Tibial nerve (tissue), 4 donors: ENCODE measurements at regions not wholly inside any gene's neighbourhood (a gene's known extent, or its start where the extent isn't known, plus 50 kb on each side); places are given as distances from the start of the nearest gene placed in this dataset.
A peak's percentile ranks its signal among the peaks of the same experiment; 100 is the strongest.

Experiments used
- DNase-seq, 2 donors: peaks; one replicate each; pipeline ENCODE4 v3.0.0-alpha.2; 2019; ENCODE audit warnings: low spot score in 2 of 2
- H3K27ac ChIP-seq, 4 donors: fragments of 200-600 bp; sonication (generic) in 3 of 4; one replicate each; pipeline ENCODE4 v1.5.1; 2017 to 2019; ENCODE audit warnings: mild to moderate bottlenecking in 1 of 4
- H3K27me3 ChIP-seq, 2 donors: fragments of 200-600 bp; sonication (generic) in 1 of 2; one replicate each; pipeline versions ENCODE4 v1.5.1 to v1.6.0; 2017 to 2019
- H3K36me3 ChIP-seq, 3 donors: fragments of 200-600 bp; sonication (generic); one replicate each; pipeline ENCODE4 v1.5.1; 2018 to 2019
- H3K4me1 ChIP-seq, 4 donors: fragments of 200-600 bp; sonication (generic) in 3 of 4; one replicate each; pipeline ENCODE4 v1.5.1; 2017 to 2019
- H3K4me3 ChIP-seq, 4 donors: fragments of 200-600 bp; sonication (generic) in 3 of 4; one replicate each; pipeline ENCODE4 v1.5.1; 2017 to 2019; ENCODE audit warnings: mild to moderate bottlenecking in 1 of 4, moderate library complexity in 1 of 4
- H3K9me3 ChIP-seq, 4 donors: fragments of 200-600 bp; sonication (generic) in 3 of 4; one replicate each; pipeline ENCODE4 v1.5.1; 2017 to 2019
- EP300 ChIP-seq, 2 donors: sonication (generic); formaldehyde crosslinking; IDR thresholded peaks; one replicate each; pipeline ENCODE4 v1.6.1; 2017; ENCODE audit warnings: antibody characterized with exemption in 2 of 2, mild to moderate bottlenecking in 1 of 2
- POLR2A ChIP-seq, 2 donors: fragments of 450-650 bp; IDR thresholded peaks; one replicate each; pipeline ENCODE4 v1.6.1; 2017; ENCODE audit warnings: antibody characterized with exemption in 2 of 2, mild to moderate bottlenecking in 2 of 2, moderate library complexity in 2 of 2
- WGBS, 2 donors: methylation state at CpG; one replicate each; pipeline ENCODE4 v1.1.5; 2018; 5-methylcytosine and 5-hydroxymethylcytosine counted together
- TF ChIP-seq, protein P1 (sequence below), 5 experiments: fragments of 200-600 bp in 3 of 5; fragments of 450-650 bp in 2 of 5; sonication (generic) in 3 of 5; IDR thresholded peaks; one replicate each; pipeline ENCODE4 v1.5.1; 2016 to 2019; ENCODE audit warnings: antibody characterized with exemption in 5 of 5, mild to moderate bottlenecking in 3 of 5, moderate library complexity in 2 of 5

DNA sequence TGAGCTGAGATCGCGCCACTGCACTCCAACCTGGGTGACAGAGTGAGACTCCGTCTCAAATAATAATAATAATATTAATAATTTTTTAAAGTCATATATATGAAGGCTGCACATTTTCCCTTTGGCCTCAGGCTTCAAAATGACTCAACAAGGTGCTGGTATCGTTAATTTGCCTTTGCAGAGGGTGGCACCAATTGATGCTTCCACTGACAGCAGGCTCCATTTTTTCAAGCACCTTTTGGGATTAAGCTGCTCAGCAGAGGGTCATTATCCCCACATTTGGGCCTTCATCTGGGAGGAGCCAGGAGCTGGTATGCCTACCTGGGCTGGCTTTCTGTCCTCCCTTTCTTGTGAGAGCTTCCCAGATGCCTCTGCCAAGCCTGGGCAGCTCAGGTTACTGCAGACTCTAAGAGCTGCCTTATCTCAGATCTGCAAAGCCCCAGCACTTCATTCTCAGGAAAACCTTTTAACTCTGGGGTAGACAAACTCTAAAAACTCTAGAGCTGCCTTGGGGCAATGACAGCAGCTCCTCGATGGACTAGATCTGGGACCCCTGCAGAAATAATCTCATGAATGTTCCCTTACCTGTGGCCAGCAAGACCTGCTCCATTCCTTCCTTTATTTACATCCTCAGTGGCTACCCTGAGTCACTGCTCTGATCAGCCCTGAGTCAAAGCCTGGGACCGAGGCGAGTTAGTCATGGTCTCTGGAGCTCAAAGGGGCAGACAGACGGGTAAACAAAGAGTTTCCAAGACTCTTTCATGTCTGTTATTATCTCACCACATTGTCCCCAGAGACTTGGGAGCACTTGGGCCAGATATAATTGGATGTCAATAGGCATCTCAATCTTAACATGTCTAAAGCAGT is 80.0 kb upstream of the EYA2 start:
- Histone ChIP-seq H3K27me3 (peaks cover 0 to 20% of the 10 kb centered on the region in 2 donors), H3K4me1 (peaks cover 0 to 15% (median 2%) of the 10 kb centered on the region in 4 donors), H3K4me3 (no peak overlapping the region), H3K36me3 (no peaks in the 10 kb centered on the region), H3K27ac (no peak overlapping the region), H3K9me3 (peaks cover 0 to 4% (median 0%) of the 10 kb centered on the region in 4 donors)
- TF ChIP-seq POLR2A (IDR thresholded peaks at IDR 0.05) (no peak), EP300 (IDR thresholded peaks at IDR 0.05) (no peak)
- TF ChIP-seq, protein P1, sequence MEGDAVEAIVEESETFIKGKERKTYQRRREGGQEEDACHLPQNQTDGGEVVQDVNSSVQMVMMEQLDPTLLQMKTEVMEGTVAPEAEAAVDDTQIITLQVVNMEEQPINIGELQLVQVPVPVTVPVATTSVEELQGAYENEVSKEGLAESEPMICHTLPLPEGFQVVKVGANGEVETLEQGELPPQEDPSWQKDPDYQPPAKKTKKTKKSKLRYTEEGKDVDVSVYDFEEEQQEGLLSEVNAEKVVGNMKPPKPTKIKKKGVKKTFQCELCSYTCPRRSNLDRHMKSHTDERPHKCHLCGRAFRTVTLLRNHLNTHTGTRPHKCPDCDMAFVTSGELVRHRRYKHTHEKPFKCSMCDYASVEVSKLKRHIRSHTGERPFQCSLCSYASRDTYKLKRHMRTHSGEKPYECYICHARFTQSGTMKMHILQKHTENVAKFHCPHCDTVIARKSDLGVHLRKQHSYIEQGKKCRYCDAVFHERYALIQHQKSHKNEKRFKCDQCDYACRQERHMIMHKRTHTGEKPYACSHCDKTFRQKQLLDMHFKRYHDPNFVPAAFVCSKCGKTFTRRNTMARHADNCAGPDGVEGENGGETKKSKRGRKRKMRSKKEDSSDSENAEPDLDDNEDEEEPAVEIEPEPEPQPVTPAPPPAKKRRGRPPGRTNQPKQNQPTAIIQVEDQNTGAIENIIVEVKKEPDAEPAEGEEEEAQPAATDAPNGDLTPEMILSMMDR (IDR thresholded peaks at IDR 0.05): no peak
- 54 to 62% methylated on average over 8 of the region's 8 CpGs for WGBS, 2 donors
- no peak for DNase-seq

DNA sequence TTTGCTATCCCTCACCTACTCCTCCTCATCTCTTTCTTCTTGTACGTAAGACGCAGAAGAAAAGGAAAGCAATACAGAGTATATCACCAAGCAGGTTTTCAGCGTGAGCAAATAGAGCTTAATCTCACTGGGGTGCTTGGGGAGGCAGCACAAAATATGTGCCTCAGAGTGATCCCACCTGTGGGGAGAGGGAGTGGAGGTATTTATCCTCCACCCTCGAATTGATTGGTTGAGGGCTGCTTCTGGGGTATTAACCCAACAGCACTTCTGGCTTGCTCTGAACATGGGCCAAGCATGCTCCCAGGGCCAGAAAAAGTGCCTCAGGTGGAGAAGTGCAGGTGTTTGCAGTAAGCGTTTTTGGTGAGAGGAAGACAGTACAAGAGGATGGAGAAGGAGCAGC is 78.5 kb upstream of the EYA2 start:
- Histone ChIP-seq H3K27ac (no peak overlapping the region), H3K27me3 (peaks cover 0 to 15% of the 10 kb centered on the region in 2 donors), H3K4me1 (peaks cover 0 to 12% (median 2%) of the 10 kb centered on the region in 4 donors), H3K4me3 (no peak overlapping the region), H3K9me3 (peaks cover 0 to 4% (median 0%) of the 10 kb centered on the region in 4 donors), H3K36me3 (no peaks in the 10 kb centered on the region)
- no peak for TF ChIP-seq POLR2A (IDR thresholded peaks at IDR 0.05)
- no peak for TF ChIP-seq EP300 (IDR thresholded peaks at IDR 0.05)
- TF ChIP-seq, protein P1 (IDR thresholded peaks at IDR 0.05): no peak
- DNase-seq: no peak
- 86 to 89% methylated on average over 5 of the region's 5 CpGs for WGBS, 2 donors

DNA sequence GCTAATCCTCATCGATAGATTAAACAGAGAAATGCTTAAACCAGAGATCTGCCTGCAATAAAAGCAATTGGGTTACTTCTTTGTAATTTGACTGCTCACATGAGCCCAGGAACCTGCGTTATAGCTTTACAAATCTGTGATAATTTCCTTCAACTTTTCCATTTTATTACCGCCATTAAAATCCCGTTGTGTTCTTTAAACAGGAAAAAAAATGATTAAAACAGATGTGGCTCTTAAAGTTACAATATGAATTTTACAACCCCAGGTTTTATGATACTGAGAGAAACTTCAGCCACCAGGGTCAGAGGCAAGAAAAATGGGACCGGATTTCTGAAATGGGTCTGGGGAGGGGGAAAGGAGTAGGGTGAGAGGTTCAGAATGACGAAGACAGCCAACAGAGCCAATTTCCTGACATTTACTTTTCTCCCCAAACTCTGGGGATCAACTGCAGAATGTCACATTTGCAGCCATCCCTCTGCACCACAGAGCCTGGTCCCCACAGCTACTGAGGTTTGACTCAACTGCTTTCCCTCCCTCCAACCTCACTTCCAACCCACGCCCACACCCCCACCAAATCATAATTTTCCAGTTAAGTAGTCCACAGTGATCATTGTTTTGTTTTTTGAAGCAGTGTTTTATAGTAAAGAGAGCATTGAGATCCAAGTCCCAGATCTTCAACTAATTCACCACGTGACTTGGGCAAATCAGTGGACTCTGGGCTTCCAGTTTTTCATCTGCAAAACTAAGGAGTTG is 77.6 kb upstream of the EYA2 start:
- WGBS, 2 donors: 23 to 28% methylated on average over 8 of the region's 8 CpGs
- DNase-seq: no peak
- TF ChIP-seq POLR2A (IDR thresholded peaks at IDR 0.05) (no peak), EP300 (IDR thresholded peaks at IDR 0.05) (no peak)
- TF ChIP-seq, protein P1 (IDR thresholded peaks at IDR 0.05): no peak
- Histone ChIP-seq H3K27ac (no peak overlapping the region), H3K4me3 (no peak overlapping the region), H3K36me3 (no peaks in the 10 kb centered on the region), H3K27me3 (peaks cover 0 to 6% of the 10 kb centered on the region in 2 donors), H3K4me1 (peaks cover 0 to 6% (median 0%) of the 10 kb centered on the region in 4 donors), H3K9me3 (peaks cover 0 to 4% (median 0%) of the 10 kb centered on the region in 4 donors)

DNA sequence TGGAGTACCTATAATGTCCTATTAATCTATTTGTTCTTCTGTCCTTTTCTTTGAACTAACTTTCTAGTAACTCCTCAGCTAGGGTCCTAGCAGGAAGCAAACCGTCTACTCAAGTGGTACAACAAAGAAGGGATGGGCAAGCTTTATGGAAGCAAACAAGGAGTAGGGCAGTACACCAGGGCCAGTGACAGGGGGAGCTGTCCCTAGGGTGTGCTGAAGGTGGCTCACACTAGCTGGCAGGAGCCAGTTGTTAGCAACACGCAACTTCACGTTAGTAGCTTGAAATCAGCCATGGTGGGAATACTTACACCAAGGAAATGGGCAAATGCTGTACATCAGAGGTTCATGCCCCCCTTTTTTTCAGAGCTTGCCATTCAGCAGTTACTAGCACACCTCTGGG is 74.0 kb upstream of the EYA2 start:
- TF ChIP-seq EP300 (IDR thresholded peaks at IDR 0.05): no peak
- TF ChIP-seq, protein P1 (IDR thresholded peaks at IDR 0.05): peak in 1 of 5 experiments; percentile 6
- TF ChIP-seq POLR2A (IDR thresholded peaks at IDR 0.05): no peak
- DNase-seq: no peak
- H3K36me3 ChIP-seq: no peaks in the 10 kb centered on the region
- H3K27me3 ChIP-seq: no peaks in the 10 kb centered on the region
- H3K27ac ChIP-seq: no peak overlapping the region
- H3K9me3 ChIP-seq: peaks cover 0 to 10% (median 0%) of the 10 kb centered on the region in 4 donors
- peaks cover 0 to 6% (median 0%) of the 10 kb centered on the region in 4 donors for H3K4me1 ChIP-seq
- no peak overlapping the region for H3K4me3 ChIP-seq
- WGBS, 2 donors: 51 to 88% methylated on average over 3 of the region's 3 CpGs
